ENCODE measurements at regions not wholly inside any gene's neighbourhood (a gene's known extent, or its start where the extent isn't known, plus 50 kb on each side); places are given as distances from the start of the nearest gene placed in this dataset.

- Histone ChIP-seq H3K4me3 (ENCODE audit: low read depth, low read length) (no peak overlapping the region), H3K27me3 (ENCODE audit: insufficient read depth, low read depth, severe bottlenecking) (no peaks in the 10 kb centered on the region), H3K36me3 (no peaks in the 10 kb centered on the region), H3K27ac (no peak overlapping the region), H3K9me3 (ENCODE audit: severe bottlenecking) (no peaks in the 10 kb centered on the region)
- TF ChIP-seq CTCF (IDR thresholded peaks at IDR 0.05; ENCODE audit: low read depth, low read length), result no peak
- no peak for DNase-seq
Measured at GRCh38 chr13:57843521-57843920, 212.0 kb downstream of the PCDH17 start.

DNA sequence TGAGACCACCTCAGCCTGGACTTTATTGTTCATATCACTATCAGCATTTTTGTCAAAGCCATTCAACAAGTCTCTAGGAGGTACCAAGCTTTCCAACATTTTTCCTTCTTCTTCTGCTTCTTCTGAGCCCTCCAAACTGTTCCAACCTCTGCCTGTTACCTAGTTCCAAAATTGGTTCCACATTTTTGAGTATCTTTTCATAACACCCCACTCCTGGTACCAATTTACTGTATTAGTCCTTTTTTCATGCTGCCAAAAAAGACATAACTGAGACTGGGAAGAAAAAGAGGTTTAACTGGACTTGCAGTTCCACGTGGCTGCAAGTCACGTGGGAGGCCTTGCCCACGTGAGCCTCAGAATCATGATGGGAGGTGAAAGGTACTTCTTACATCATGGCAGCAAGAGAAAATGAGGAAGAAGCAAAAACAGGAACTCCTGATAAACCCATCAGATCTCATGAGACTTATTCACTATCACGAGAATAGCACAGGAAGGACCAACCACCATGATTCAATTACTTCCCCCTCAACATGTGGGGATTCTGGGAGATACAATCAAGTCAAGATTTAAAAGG, 215.1 kb downstream of the PCDH17 start:
- no peak for TF ChIP-seq CTCF (IDR thresholded peaks at IDR 0.05; ENCODE audit: low read depth, low read length)
- Histone ChIP-seq H3K27me3 (ENCODE audit: insufficient read depth, low read depth, severe bottlenecking) (no peaks in the 10 kb centered on the region), H3K27ac (no peak overlapping the region), H3K9me3 (ENCODE audit: severe bottlenecking) (no peaks in the 10 kb centered on the region), H3K36me3 (no peaks in the 10 kb centered on the region), H3K4me3 (ENCODE audit: low read depth, low read length) (no peak overlapping the region)
- no peak for DNase-seq

GRCh38 chr13:57857945-57858344, 226.4 kb downstream of the PCDH17 start:
- no peaks in the 10 kb centered on the region for H3K9me3 ChIP-seq (ENCODE audit: severe bottlenecking)
- no peaks in the 10 kb centered on the region for H3K27me3 ChIP-seq (ENCODE audit: insufficient read depth, low read depth, severe bottlenecking)
- no peak for DNase-seq
- no peak overlapping the region for H3K27ac ChIP-seq
- H3K4me3 ChIP-seq (ENCODE audit: low read depth, low read length), result no peak overlapping the region
- no peaks in the 10 kb centered on the region for H3K36me3 ChIP-seq
- TF ChIP-seq CTCF (IDR thresholded peaks at IDR 0.05; ENCODE audit: low read depth, low read length), result no peak

GRCh38 chr13:57858376-57858775, 226.8 kb downstream of the PCDH17 start:
- H3K9me3 ChIP-seq (ENCODE audit: severe bottlenecking), result no peaks in the 10 kb centered on the region
- H3K36me3 ChIP-seq, result no peaks in the 10 kb centered on the region
- no peak overlapping the region for H3K4me3 ChIP-seq (ENCODE audit: low read depth, low read length)
- no peak for TF ChIP-seq CTCF (IDR thresholded peaks at IDR 0.05; ENCODE audit: low read depth, low read length)
- H3K27me3 ChIP-seq (ENCODE audit: insufficient read depth, low read depth, severe bottlenecking), result no peaks in the 10 kb centered on the region
- H3K27ac ChIP-seq, result no peak overlapping the region
- DNase-seq, result no peak

GRCh38 chr13:57862879-57863278, 231.3 kb downstream of the PCDH17 start:
- Histone ChIP-seq H3K9me3 (ENCODE audit: severe bottlenecking) (no peaks in the 10 kb centered on the region), H3K27me3 (ENCODE audit: insufficient read depth, low read depth, severe bottlenecking) (no peaks in the 10 kb centered on the region), H3K27ac (no peak overlapping the region), H3K36me3 (no peaks in the 10 kb centered on the region), H3K4me3 (ENCODE audit: low read depth, low read length) (no peak overlapping the region)
- no peak for TF ChIP-seq CTCF (IDR thresholded peaks at IDR 0.05; ENCODE audit: low read depth, low read length)
- no peak for DNase-seq

GRCh38 chr13:57865600-57866294, 234.2 kb downstream of the PCDH17 start:
- no peak for TF ChIP-seq CTCF (IDR thresholded peaks at IDR 0.05; ENCODE audit: low read depth, low read length)
- H3K27me3 ChIP-seq (ENCODE audit: insufficient read depth, low read depth, severe bottlenecking), result no peaks in the 10 kb centered on the region
- no peak for DNase-seq
- no peak overlapping the region for H3K27ac ChIP-seq
- H3K9me3 ChIP-seq (ENCODE audit: severe bottlenecking), result no peaks in the 10 kb centered on the region
- H3K36me3 ChIP-seq, result no peaks in the 10 kb centered on the region
- no peak overlapping the region for H3K4me3 ChIP-seq (ENCODE audit: low read depth, low read length)

Measured in WERI-Rb-1 (cell line).